Left renal cortex interstitium (tissue), 4 donors: ENCODE measurements at regions not wholly inside any gene's neighbourhood (a gene's known extent, or its start where the extent isn't known, plus 50 kb on each side); places are given as distances from the start of the nearest gene placed in this dataset.
A peak's percentile ranks its signal among the peaks of the same experiment; 100 is the strongest.

Source experiments
- DNase-seq, 4 donors: peaks; one replicate each; pipeline ENCODE4 v3.0.0-alpha.2; 2013; ENCODE audit warnings: low read depth in 4 of 4, low spot score in 2 of 4, missing footprints in 1 of 4

DNA sequence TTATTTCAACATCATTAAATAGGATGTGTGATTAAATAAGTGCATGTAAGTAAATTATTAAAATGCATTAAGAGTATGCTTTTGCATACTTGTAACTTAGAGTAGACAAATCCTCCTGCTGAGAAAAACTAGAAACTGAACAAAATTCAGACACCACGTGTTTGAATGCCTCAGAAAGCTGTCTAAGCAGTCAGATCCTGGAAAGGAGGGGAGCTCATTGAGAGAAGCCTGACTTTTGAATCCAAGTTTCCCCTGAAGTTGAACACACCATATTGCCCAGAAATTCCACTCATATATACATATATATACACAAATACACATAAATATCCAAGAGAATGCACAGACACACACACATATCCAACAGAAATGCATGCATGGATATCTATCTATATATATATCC lies 190.0 kb upstream of the BMP2 start:
- no peak for DNase-seq

DNA sequence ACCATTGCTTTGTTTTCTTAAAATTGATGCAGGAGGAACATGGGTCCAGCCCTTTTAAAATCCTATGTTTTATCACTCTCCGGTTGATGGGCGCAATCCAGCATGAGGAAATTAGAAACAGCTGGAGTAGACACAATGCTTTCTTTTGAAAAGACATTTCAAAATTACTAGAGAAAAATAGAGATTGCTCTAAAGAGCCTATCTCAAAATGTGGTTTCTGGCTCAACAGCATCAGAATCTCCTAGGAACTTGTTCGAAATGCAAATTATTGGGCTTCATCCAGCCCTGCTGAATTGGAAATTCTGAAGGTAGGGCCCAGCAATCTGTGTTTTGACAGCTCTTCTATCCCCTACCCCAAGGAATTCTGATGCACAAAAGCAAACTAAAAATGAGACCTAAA lies 190.8 kb upstream of the BMP2 start:
- no peak for DNase-seq

DNA sequence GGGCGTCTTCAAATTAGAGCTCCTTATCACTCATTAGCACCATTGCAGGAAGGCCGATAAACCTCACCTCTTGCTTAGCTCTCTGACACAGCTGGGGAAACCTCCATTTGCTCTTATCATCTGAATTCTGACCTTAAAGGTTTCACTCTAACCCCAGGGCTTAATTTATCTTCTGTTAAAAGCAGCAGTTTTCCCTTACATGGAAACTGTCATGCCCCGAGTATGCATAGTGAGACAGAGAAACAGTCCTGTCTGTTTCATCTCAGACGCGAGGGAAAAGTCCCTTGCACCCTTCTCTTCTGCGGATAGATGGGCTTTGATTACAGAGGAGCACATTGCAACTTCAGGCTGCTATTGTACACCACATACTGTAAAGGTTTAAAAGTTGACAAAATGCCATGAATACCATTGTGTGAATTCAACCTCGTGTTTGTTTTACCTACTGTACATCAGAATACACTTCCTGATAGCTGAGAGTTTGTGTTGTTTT lies 191.5 kb upstream of the BMP2 start:
- no peak for DNase-seq

DNA sequence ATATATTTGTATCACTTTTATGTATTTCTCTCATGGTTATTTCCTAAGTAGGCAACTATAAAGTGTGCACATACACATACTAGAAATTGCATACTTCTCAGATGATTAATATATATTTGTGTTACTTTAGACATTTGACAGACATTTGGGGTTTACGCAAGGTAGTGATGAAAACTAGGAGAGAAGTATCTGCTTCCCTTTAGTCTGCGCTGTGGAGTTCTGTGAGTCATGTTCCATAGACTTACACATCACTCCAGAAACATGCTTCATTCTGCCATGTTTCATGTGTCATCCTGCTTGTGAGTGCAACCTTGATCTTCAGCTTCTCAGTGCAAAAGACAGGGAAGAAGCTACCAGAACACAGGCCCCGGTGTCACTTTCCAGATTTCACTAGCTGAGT lies 200.7 kb upstream of the BMP2 start:
- DNase-seq = no peak

DNA sequence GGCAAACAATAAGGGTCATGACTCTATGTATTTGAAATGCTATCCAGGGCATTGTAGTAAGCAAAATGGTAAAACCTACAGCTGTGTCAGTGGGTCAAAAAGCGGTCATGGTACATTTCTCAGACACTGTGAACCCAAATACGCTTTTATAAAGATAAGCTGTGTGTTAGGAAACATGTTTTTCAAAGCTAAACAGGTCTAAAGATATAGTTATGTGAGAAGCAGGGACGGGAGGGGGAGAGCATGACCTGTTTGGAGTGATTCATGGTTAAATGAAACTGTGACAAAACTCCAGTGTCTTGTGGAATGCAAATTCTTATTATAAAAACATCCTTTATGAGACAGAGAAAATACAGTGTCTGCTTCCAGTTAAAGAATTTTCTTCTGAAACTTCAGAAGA lies 205.4 kb upstream of the BMP2 start:
- no peak for DNase-seq

DNA sequence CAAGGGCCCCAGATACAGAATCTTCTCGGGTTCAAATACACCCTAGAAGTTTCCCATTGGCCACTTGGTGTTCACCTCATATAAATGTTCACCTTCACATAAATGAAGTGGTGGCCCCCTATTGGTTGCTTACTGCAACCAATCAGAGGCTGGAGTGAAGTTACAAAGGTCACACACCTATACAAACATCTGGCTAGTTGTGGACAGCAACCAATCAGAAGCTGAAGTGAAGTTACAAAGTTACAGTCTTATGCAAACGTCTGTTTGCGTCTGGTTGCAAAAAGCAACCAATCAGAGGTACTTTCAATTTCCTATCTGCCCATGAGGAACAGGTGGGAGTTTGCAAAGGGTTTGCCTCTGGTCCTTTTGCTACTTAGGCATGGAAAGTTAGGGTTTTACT lies 206.5 kb upstream of the BMP2 start:
- DNase-seq = no peak

DNA sequence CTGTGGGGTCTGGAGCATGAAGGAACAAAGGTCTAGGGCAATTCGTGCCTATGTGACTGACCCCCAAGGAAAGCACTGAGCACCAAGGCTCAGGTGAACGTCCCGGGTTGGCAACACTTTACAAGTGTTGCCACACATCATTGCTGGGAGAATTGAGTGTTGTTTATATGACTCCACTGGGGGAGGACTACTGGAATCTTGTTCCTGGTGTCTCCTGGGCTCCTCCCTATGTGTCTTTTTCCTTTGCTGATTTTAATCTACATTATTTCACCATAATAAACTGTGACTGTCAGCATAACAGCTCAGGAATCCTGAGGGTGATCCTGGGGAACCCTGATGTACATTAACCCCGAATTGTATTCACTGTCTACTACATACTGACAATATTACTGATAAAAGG lies 207.7 kb upstream of the BMP2 start:
- DNase-seq = no peak

DNA sequence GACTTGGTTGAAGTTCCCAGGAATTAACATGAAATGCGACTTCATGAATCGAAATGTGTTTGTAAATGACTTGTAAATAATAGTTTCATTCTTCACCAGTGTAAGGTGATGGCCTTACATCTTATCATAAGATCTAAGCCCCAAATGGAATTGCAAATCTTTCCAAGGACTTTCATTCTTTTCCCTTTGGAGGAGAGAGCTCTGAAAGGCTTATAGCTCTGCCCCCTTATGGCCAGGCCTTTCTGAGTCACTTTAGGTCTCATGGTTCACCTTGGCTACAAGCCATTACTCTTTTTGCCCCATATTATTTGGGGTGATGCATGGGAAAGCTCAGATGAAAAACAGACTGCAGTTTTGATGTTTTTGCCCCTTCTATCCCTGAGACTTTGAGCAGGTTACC lies 209.1 kb upstream of the BMP2 start:
- DNase-seq = no peak

DNA sequence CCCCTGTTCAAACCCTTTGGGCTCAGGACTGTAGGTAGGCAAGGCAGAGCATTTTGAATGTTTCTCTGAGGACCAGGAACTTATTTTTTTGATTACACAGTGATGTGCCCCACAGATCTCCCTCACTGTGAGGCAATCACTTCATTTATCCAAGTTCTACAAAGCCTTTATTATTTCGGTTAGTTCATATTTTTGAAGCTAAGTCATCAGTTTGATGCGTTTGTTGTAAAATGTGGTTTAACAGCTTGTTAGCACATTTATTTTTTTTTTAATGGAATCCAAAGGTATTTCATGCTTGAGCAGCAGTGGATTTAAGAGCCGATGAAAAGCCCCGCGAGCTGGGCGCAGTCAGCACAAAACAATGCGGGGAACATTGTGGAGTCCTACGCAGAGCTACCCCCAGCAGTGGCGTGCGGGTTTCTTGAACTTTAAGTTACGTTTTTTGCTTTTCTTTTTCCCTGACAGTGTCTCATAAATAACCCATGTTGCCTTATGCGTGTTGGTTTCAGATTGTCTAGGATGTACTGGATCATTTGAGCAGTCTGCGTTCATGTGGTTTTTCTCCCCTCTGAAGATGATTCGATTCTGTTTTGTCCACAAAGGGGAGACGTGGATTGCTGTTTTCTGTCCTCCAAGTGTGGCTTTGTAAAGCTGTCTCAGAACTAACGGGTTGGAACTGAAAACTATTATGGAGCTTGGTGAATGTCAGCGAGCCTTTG lies 233.6 kb upstream of the BMP2 start:
- peak in 3 of 4 donors; percentile 24 to 48 (median 26) for DNase-seq

DNA sequence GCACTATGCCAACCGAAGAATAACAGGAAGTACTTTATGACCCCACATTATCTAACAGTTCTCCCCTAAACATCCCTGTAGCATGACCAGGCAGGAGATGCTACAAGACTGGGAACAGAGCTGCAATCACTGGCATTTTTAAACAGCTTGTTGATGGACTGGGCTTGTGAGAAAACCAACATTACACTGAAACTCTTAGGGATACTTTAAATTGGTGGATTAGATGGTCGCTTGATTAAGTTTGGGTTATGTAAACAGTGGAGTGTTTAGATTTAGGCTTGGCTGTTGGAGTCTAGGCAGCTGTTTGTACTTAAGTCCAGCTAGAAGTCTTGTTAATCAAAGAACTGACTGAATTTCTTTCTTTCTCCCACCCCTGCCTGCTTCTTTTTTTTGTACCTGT lies 234.1 kb upstream of the BMP2 start:
- DNase-seq = peak in 3 of 4 donors; percentile 23 to 52 (median 24)

DNA sequence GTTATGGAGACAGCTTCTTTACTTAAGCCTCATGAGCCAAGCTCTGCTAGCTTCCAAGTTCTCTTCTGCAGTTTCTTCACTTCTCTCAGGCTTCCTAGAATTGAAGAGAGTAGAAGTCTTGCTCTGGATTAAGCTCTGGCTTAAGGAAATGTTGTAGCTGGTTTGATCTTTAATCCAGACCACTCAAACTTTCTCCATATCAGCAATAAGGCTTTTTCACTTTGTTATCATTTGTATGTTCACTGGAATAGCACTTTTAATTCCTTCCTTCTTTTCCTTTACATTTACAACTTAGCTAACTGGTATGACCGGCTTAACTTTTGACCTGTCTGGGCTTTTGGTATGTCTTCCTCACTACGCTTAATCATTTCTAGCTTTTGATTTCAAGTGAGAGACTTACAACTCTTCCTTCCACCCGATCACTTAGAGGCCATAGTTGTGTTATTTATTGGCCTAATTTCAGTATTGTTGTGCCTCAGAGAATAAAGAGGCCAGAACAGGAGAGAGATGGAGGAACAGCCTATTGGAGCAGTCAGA lies 236.6 kb upstream of the BMP2 start:
- DNase-seq = no peak

DNA sequence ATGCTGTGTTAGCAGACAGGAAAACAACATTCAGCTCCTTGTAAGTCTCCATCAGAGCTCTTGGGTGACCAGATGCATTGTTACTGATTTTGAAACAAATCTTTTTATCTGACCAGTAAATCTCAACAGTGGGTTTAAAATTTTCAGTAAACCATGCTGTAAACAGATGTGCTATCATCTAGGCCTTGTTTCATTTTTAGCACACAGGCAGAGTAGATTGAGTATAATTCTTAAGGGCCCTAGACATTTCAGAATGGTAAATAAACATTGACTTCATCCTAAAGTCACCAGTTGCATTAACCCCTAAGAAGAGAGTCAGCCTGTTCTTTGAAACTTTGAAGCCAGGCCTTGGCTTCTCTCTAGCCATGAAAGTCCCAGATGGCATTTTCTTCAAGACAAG lies 237.2 kb upstream of the BMP2 start:
- DNase-seq = no peak

DNA sequence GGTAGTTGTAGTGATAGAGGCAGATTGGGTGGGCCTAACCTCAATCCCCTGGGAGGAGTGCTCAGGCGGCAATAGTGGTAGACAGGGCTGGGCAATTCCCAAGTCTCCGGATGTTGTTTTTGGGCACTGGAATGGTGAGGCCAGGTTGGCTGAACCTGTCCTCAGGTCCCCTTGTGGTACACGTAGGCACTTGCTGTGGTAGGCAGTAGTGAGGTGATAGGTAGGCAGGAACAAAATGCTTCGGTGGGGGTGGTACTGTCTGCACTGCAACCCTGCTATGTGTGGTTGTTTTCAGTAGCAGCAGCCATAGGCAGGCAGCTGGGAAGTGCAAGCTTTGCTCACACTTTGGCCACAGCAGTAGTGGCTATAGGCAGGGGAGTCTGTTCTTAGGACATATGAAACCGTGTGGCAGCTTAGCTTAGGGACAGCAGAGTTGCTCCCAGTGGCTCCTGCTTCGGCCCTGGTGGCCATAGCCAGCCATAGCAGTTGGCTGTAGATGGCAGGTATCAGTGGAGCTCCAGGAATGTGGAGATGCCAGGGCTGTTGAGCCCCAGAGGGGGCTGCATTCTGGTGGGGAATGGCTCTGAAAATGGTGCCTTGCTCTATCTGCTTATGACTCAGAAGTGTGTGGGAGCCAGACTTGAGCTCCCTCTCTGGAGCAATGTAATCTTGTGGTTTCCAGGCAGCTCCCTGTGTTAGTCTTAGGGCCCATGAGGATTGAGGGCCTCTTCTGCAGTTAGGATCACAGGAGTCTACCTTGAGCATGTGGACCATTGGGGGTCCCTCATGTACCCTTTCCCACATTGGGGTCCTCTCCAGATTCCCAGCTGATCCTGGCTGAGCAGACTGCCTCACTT lies 241.8 kb upstream of the BMP2 start:
- DNase-seq = no peak

DNA sequence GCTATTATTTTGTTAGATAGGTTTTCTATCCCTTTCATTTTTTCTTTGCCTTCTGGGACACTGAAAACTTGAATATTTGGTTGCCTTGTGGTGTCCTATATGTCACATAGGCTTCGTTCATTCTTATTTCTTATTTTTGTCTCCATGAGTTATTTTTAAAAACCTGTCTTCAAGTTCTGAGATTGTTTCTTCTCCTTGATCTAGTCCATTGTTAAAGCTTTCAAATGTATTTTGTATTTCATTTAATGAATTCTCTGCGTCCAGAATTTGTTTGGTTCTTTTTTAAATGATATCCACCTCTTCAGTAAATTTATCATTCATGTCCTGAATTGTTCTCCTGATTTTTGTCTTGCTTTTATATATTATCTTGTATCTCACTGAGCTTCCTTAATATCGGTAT lies 243.2 kb upstream of the BMP2 start:
- DNase-seq = no peak

DNA sequence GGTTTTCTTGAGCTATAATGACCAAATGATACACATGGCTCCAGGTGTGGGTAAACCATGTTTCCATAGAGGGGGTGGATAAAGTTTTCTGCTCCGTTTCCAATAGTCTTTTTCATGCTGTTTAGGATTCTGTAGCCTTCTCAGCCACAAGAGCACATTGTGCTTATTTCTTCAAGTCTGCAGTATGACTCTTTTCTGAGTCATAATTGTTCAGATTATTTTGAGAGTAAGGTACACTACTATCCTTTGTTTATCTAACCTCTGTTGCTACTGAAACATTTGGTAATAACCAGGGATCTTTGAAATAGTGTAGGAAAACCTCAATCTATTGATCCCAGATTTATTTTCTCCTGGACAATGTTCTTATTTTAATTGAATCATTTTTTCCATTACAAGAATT lies 247.9 kb upstream of the BMP2 start:
- DNase-seq = no peak

DNA sequence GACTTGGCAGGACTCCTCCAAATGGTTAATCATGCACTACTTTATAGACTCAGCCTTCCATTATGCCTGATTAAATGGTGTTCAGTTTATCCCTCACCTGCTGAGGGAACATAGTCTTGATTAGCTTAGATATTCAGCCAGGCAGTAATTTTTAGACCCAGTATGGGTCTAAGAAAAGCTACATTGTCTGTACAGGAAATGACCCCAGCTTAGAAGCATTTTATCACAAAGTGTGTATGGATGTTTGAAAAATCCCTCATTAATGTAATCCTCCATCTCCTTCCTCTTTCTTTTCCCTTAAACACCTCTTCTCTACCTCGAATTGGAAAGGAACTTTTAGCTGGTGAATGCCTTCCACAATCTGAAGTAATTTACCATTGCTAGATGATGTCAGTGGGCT lies 252.2 kb upstream of the BMP2 start:
- DNase-seq = no peak

DNA sequence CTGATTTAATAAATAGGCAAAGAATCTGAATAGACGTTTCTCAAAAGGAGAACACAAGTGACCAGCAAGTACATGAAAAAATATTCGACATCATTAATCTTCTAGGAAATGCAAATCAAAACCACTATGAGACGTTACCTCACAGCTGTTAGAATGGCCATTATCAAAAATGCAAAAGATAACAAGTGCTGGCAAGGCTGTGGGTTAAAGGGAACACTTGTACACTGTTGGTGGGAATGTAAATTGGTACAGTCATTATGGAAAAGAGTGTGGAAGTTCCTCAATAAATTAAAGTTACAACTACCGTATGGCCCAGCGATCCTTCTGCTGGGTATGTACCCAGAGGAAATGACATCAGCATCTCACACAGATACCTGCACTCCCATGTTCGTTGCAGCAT lies 253.9 kb upstream of the BMP2 start:
- no peak for DNase-seq

DNA sequence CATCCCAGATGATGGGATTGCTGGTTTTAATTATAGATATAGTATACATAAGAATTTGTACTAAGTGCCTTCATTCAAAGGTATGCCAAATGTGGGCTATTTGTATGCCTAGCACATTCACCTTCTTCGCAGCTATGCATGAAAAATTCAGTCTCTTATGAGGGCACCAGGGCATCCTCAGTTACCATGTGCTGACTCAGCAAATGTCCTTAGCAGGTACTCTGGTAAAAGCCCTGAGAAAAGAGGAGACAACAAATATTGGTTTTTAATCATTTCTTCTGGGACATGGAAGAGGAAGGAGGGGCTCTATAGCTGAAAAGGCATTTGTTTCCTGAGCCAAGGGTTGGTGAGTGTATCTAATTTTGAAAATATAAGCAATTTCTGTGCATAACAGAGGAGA lies 258.1 kb upstream of the BMP2 start:
- no peak for DNase-seq

DNA sequence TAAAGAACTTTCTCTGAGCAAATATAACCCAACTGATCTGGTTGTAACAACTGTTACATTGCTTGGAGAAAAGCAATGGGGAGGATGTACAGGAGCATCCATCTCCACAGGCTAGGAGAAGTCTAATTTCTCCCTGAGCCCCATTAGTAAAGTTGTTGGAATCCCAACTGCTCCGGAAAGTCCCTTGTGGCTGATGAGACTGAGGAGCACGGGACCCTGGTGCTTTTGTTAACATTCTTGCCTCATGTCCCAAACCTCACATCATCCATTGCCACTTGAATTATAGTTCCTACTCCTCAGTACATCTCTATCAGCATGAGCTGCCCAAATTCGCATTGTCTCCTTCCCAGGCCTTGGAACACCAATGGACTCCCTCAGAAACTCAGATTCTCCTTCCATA lies 260.6 kb upstream of the BMP2 start:
- no peak for DNase-seq

DNA sequence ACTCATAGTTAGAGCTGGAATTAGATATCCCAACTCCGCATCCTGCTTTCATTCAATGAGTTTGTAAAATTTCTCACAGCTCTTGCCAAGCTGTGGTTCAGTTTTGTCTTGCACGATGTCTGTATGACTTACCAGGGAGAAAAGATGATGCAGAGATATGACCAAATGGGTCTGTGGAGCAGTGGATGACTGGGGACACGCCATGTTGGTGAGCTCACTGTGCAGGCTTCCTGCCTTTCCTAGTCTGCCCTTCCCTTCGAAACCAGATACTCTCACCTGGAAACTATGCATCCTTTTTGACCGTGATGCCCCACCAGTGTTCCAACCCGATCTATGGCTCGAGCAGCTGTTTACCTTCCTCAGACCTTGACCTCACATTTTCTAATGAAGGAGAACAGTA lies 262.7 kb upstream of the BMP2 start:
- DNase-seq = no peak

DNA sequence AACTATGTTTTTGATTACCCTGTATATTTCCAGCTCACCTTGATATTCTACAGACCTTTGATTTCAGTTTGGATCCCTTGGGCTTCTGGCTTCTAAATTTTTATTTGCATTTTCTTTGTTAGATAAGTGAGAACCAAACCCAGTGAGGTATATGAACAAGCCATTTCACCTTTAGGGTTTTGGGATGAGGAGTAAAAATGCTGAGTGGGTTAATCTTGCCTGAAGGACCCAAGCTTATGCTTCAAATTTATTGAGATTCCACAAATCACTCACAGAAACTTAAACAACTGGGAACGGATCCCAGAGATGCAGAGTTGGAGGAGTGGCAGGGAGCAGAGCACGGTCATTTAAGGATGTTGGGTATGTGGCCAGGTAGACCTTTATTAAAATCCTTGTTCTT lies 263.3 kb upstream of the BMP2 start:
- DNase-seq = no peak

DNA sequence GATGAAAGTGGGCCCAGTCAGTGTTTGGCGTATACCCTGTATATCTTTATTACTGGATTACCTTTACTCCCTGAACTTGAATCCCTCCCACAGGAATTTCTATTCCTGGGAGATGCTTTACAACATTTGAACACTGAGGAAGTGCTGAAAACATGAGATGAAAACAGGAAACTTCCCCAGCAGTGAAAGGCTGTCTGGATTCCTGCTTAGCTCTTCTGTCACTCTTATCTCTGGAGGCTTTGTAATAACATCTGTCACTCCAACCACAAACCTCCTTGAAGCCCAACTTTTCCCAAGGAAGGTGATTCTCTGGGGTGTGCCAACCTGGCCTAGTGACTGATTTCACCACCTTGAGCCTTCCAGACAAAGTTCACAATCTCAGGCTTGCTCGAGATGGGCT lies 264.5 kb upstream of the BMP2 start:
- DNase-seq = no peak
